ENCODE measurements at regions not wholly inside any gene's neighbourhood (a gene's known extent, or its start where the extent isn't known, plus 50 kb on each side); places are given as distances from the start of the nearest gene placed in this dataset.

DNA sequence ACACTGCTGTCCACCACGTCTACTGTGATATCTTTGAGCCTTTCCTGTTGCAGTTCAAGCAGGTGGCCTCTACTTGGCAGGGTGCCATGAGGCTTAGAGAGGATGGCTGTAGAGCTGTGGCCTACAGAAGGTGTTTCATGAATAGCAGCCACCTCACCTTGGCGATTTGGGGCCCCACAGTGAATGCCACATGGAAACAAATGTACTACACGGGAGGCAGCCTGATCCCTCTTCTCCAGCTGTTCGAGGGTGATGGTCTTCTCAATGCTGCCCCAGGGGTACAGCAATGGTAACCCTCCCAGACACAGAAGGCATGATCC is 70.7 kb downstream of the FAM43A start:
- Mint-ChIP-seq H3K27me3 (ENCODE audit: low read depth, poor library complexity) (peaks cover 22% of the 10 kb centered on the region), H3K27ac (no peak overlapping the region), H3K36me3 (ENCODE audit: low read depth) (no peaks in the 10 kb centered on the region), H3K4me3 (no peak overlapping the region), H3K4me1 (peaks cover 40% of the 10 kb centered on the region), H3K9me3 (no peaks in the 10 kb centered on the region)
- TF ChIP-seq, protein P1, sequence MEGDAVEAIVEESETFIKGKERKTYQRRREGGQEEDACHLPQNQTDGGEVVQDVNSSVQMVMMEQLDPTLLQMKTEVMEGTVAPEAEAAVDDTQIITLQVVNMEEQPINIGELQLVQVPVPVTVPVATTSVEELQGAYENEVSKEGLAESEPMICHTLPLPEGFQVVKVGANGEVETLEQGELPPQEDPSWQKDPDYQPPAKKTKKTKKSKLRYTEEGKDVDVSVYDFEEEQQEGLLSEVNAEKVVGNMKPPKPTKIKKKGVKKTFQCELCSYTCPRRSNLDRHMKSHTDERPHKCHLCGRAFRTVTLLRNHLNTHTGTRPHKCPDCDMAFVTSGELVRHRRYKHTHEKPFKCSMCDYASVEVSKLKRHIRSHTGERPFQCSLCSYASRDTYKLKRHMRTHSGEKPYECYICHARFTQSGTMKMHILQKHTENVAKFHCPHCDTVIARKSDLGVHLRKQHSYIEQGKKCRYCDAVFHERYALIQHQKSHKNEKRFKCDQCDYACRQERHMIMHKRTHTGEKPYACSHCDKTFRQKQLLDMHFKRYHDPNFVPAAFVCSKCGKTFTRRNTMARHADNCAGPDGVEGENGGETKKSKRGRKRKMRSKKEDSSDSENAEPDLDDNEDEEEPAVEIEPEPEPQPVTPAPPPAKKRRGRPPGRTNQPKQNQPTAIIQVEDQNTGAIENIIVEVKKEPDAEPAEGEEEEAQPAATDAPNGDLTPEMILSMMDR (IDR thresholded peaks at IDR 0.05), result no peak
- DNase-seq, result no peak

DNA sequence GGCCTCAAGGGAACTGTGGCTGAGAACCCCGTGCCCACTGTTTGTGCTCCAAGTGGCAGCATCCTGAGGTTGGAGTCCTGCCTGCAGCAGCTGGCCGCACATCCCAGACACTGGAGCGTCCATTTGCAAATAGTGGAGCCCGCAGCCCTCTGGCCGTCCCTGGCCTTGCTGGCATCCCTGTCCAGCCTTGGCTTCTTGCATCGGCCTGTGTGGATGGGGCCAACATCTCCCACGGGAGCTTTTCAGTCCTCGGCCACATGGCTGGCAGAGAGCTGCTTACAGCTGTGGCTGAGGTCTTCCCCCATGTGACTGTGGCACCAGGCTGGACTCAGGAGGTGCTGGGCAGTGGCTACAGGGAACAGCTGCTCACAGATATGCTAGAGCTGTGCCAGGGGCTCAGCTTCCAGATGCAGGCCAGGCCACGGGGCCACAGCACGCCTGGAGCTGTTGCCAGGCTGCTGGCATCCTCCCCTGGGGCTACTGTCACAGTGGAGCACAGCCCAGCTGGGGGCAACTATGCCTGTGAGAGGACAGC is 71.2 kb downstream of the FAM43A start:
- Mint-ChIP-seq H3K9me3 (no peaks in the 10 kb centered on the region), H3K4me1 (peaks cover 45% of the 10 kb centered on the region), H3K36me3 (ENCODE audit: low read depth) (no peaks in the 10 kb centered on the region), H3K27ac (no peak overlapping the region), H3K4me3 (no peak overlapping the region), H3K27me3 (ENCODE audit: low read depth, poor library complexity) (peaks cover 24% of the 10 kb centered on the region)
- DNase-seq, result no peak
- TF ChIP-seq, protein P1 (IDR thresholded peaks at IDR 0.05), result no peak

DNA sequence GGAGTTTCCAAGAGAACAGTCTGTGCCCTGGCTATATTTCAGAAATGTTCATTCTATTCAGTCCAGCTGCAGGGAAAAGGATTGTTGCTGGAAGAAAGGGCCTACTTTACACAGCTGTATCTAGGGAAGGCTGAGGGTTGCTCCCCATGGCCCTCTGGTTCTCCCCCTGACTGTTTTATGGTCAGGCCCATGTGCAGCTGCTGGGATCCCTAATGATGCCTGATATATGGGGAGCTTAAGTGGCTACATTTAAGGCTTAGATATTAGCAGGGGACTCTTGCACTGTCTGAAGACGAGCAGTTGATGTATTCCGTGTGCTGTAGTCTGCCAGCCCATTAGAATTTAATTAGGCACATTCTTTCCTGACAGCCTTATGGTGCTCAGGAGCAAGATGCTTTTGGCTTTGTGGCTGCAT is 72.0 kb downstream of the FAM43A start:
- H3K27me3 Mint-ChIP-seq (ENCODE audit: low read depth, poor library complexity), result peaks cover 25% of the 10 kb centered on the region
- H3K4me1 Mint-ChIP-seq, result peaks cover 46% of the 10 kb centered on the region
- TF ChIP-seq, protein P1 (IDR thresholded peaks at IDR 0.05), result no peak
- DNase-seq, result no peak
- H3K9me3 Mint-ChIP-seq, result no peaks in the 10 kb centered on the region
- no peak overlapping the region for H3K4me3 Mint-ChIP-seq
- no peaks in the 10 kb centered on the region for H3K36me3 Mint-ChIP-seq (ENCODE audit: low read depth)
- no peak overlapping the region for H3K27ac Mint-ChIP-seq

DNA sequence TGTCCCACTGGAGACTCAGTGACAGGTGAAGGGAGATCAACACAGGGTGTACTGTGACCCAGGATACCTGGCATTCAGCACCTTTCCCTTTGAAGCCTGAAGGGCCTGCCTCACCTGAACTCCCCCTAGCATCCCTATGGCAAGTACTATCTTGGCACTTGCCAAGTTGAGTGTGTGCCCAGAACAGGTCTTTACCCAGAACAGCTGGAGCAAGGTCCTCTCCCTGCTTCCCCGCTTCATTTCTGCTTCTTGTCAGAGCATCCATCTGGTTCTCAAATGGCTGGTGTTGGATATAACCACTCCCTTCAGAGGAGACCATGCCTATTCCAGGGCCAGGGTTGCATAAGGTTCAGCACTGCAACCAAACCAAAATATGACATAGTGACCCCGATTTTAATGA is 73.0 kb downstream of the FAM43A start:
- peaks cover 25% of the 10 kb centered on the region for H3K27me3 Mint-ChIP-seq (ENCODE audit: low read depth, poor library complexity)
- no peak overlapping the region for H3K27ac Mint-ChIP-seq
- no peak overlapping the region for H3K4me3 Mint-ChIP-seq
- DNase-seq, result no peak
- H3K9me3 Mint-ChIP-seq, result no peaks in the 10 kb centered on the region
- H3K36me3 Mint-ChIP-seq (ENCODE audit: low read depth), result no peaks in the 10 kb centered on the region
- TF ChIP-seq, protein P1 (IDR thresholded peaks at IDR 0.05), result no peak
- H3K4me1 Mint-ChIP-seq, result peaks cover 43% of the 10 kb centered on the region

DNA sequence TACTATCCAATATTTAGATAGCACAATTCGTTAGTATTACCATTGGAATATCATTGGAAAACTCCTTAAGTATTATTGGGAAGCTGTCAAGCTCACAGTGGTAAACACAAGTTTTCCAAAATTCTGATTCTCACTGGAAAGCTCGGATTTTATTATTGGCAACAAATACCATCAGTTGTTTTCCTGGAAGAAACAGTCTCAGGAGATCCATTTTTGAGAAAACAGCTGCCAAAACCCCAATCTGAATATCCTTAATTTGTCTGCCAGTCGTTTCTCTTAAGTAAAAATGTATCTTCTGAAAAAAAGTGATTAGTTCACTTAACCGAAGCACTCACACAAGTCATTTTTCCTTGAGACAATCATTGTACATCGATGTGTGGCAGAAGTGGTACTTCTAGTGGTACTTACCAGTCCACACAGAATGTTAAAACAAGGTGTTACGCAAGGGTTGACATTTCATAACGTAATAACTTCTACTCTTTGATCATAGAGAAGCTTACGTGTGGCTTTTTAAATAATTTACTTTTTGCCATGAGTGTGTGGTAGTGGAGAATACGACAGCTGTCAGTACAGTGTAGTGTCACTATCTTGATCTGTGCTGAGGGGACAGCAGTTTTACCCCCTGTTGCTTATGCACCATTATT is 74.9 kb downstream of the FAM43A start:
- peaks cover 36% of the 10 kb centered on the region for H3K4me1 Mint-ChIP-seq
- no peak overlapping the region for H3K4me3 Mint-ChIP-seq
- H3K9me3 Mint-ChIP-seq, result no peaks in the 10 kb centered on the region
- H3K27me3 Mint-ChIP-seq (ENCODE audit: low read depth, poor library complexity), result peaks cover 17% of the 10 kb centered on the region
- TF ChIP-seq, protein P1 (IDR thresholded peaks at IDR 0.05), result no peak
- no peak for DNase-seq
- H3K27ac Mint-ChIP-seq, result no peak overlapping the region
- no peaks in the 10 kb centered on the region for H3K36me3 Mint-ChIP-seq (ENCODE audit: low read depth)

DNA sequence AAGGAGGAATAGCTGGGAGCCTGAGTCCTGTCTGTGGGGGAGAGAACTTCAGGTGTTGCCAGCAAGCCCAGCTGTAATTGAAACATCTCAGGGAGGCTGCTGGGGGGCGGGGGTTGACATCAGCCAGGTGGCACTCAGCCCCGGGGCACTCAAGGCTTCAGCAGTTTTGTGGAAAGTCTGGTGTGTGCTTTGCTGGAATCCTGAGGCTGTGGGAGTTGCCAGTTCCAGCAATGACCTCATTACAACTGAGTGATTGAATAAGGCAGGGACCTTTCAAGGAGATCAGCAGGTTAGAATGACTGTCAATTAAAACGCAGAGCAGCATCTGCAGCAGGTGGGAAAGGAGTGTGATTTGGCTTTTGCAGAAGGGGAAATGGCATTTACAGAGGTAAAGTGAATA is 75.7 kb downstream of the FAM43A start:
- Mint-ChIP-seq H3K27me3 (ENCODE audit: low read depth, poor library complexity) (peaks cover 17% of the 10 kb centered on the region), H3K9me3 (no peaks in the 10 kb centered on the region), H3K27ac (no peak overlapping the region), H3K4me1 (peaks cover 36% of the 10 kb centered on the region), H3K4me3 (no peak overlapping the region), H3K36me3 (ENCODE audit: low read depth) (no peaks in the 10 kb centered on the region)
- TF ChIP-seq, protein P1 (IDR thresholded peaks at IDR 0.05), result no peak
- DNase-seq, result no peak

Data from nephron progenitor cell (in vitro differentiated cells).